ENCODE measurements at regions not wholly inside any gene's neighbourhood (a gene's known extent, or its start where the extent isn't known, plus 50 kb on each side); places are given as distances from the start of the nearest gene placed in this dataset.

DNA sequence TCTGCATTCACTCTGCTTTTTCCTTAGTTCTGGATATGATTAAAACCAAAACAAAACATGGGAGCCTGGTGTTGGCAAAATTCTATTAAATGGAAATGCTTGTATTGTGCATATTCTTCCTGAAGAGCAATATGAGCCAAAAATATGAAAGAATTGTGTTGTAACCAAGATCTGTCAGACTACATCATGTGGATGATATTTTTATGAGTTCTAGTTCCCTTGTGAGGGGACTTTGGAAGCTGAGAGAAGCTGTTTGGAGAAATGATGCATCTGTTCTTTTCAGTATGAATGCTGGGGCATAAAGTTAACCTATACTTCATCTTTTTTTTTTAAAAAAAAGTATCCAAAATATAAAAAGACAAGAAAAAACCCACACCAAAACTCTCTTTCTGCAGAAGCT lies 782.7 kb downstream of the ANKRD7 start:
- TF ChIP-seq, protein P1, sequence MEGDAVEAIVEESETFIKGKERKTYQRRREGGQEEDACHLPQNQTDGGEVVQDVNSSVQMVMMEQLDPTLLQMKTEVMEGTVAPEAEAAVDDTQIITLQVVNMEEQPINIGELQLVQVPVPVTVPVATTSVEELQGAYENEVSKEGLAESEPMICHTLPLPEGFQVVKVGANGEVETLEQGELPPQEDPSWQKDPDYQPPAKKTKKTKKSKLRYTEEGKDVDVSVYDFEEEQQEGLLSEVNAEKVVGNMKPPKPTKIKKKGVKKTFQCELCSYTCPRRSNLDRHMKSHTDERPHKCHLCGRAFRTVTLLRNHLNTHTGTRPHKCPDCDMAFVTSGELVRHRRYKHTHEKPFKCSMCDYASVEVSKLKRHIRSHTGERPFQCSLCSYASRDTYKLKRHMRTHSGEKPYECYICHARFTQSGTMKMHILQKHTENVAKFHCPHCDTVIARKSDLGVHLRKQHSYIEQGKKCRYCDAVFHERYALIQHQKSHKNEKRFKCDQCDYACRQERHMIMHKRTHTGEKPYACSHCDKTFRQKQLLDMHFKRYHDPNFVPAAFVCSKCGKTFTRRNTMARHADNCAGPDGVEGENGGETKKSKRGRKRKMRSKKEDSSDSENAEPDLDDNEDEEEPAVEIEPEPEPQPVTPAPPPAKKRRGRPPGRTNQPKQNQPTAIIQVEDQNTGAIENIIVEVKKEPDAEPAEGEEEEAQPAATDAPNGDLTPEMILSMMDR (IDR thresholded peaks at IDR 0.05; ENCODE audit: low read depth, low read length, poor library complexity, severe bottlenecking) = no peak
- no peak for TF ChIP-seq EZH2phosphoT487 (IDR thresholded peaks at IDR 0.05; ENCODE audit: borderline replicate concordance, low read length)

All from DOHH2 (cell line).